ENCODE measurements at regions not wholly inside any gene's neighbourhood (a gene's known extent, or its start where the extent isn't known, plus 50 kb on each side); places are given as distances from the start of the nearest gene placed in this dataset.

DNA sequence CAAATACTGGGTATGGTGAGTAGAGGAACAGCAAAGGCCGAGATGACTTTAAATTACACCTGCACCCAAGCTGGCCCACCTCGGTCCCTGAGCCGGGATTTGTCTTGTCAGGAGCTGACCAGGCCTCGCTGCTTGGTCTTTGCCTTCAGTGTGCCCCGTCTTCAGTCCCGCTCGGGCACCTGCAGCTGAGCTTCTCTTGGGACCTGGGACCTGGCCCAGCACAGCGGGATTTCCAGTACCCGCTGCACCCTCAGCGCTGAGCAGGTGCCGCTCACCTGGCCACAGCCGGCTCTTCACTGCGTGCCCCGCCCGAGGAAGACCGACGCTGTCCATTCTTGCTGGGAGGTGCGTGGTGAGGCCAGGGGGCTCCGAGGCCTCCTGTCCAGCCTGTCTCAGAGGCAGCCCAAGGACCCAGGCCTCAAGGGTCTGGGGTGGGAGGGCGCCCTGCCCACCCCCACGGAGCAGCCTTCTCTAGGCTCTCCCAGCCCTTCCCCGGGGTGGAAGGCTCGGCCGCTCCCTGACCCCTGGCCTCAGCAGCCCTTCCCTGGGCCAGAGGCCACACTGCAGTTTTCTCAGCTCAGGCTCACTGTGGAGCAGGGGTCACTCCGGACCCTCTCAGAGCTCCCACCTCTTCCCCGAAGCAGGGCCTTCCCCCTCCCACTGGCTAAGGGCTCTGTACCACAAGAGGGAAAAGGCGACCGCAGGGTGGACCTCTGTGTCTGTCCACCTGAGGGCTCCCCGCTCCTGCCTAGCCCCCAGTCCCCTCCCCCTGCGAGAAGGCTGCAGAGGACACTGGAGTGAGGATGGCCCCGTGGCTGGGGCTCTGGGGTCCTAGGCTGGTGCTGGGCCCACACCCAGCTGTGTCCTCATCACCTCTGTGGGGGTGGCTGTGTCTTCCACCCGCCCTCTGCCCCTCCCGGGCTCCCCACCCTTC lies 119.3 kb downstream of the RNASET2 start:
- TF ChIP-seq, protein P1, sequence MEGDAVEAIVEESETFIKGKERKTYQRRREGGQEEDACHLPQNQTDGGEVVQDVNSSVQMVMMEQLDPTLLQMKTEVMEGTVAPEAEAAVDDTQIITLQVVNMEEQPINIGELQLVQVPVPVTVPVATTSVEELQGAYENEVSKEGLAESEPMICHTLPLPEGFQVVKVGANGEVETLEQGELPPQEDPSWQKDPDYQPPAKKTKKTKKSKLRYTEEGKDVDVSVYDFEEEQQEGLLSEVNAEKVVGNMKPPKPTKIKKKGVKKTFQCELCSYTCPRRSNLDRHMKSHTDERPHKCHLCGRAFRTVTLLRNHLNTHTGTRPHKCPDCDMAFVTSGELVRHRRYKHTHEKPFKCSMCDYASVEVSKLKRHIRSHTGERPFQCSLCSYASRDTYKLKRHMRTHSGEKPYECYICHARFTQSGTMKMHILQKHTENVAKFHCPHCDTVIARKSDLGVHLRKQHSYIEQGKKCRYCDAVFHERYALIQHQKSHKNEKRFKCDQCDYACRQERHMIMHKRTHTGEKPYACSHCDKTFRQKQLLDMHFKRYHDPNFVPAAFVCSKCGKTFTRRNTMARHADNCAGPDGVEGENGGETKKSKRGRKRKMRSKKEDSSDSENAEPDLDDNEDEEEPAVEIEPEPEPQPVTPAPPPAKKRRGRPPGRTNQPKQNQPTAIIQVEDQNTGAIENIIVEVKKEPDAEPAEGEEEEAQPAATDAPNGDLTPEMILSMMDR (IDR thresholded peaks at IDR 0.05; ENCODE audit: extremely low read depth in 1 of 2, insufficient read depth in 1 of 2, low read depth in 1 of 2, low read length in 2 of 2), result no peak
- no peak for TF ChIP-seq JUN (IDR thresholded peaks at IDR 0.05; ENCODE audit: borderline replicate concordance, insufficient read depth, insufficient read length, low read depth)
- TF ChIP-seq, protein P2, sequence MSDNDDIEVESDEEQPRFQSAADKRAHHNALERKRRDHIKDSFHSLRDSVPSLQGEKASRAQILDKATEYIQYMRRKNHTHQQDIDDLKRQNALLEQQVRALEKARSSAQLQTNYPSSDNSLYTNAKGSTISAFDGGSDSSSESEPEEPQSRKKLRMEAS (IDR thresholded peaks at IDR 0.05; ENCODE audit: insufficient read depth, insufficient read length), result no peak
- TF ChIP-seq POLR2A (IDR thresholded peaks at IDR 0.05; ENCODE audit: low read depth, low read length), result no peak
- no peak for TF ChIP-seq POLR2AphosphoS5 (IDR thresholded peaks at IDR 0.05; ENCODE audit: insufficient read depth, low read depth, low read length)
- no peak for TF ChIP-seq MYC (IDR thresholded peaks at IDR 0.05; ENCODE audit: low read depth, low read length)

All from endothelial cell of umbilical vein (primary cell).